WTC11 (cell line): ENCODE measurements at regions not wholly inside any gene's neighbourhood (a gene's known extent, or its start where the extent isn't known, plus 50 kb on each side); places are given as distances from the start of the nearest gene placed in this dataset.

Experiments
- ATAC-seq: fragments of 200-7000 bp; cut with Tn5 transposase; 2 replicates; pipeline ENCODE4 v1.10.0; 2021; ENCODE audit warnings: mild to moderate bottlenecking, moderate library complexity
- CTCF ChIA-PET: fragments of 300-600 bp; sonication (Branson Sonifier 250); formaldehyde crosslinking; loops from one replicate; lab custom pipeline; 2021; ENCODE audit warnings: antibody characterized with exemption; lab: Charles Lee
- POLR2A ChIA-PET: fragments of 350-600 bp; sonication (Branson Sonifier 250); formaldehyde crosslinking; loops from one replicate; lab custom pipeline; 2021; ENCODE audit warnings: antibody characterized with exemption; lab: Charles Lee
- DNase-seq: peaks from one replicate; pipeline ENCODE4 v3.0.0; 2021; ENCODE audit warnings: low spot score
- H3K27ac Mint-ChIP-seq: 2 replicates; pipeline ENCODE4 v1.8.0; 2021; ENCODE audit warnings: mixed read lengths
- H3K27me3 Mint-ChIP-seq: 2 replicates; pipeline ENCODE4 v1.8.0; 2021; ENCODE audit warnings: low read depth, mild to moderate bottlenecking, moderate library complexity, mixed read lengths
- H3K36me3 Mint-ChIP-seq: 2 replicates; pipeline ENCODE4 v1.8.0; 2021; ENCODE audit warnings: mixed read lengths
- H3K4me1 Mint-ChIP-seq: 2 replicates; pipeline ENCODE4 v1.8.0; 2022; ENCODE audit warnings: mixed read lengths
- H3K4me3 Mint-ChIP-seq: 2 replicates; pipeline ENCODE4 v1.8.0; 2021; ENCODE audit warnings: mild to moderate bottlenecking, moderate library complexity, mixed read lengths
- H3K9me3 Mint-ChIP-seq: 2 replicates; pipeline ENCODE4 v1.8.0; 2021; ENCODE audit warnings: mixed read lengths
- ATF1 ChIP-seq: sonication (generic); formaldehyde crosslinking; IDR thresholded peaks from 2 replicates; pipeline ENCODE4 v1.8.1; 2023; ENCODE audit warnings: mild to moderate bottlenecking, moderate library complexity, missing genetic modification reagents
- CDX4 ChIP-seq: fragments of 250-450 bp; sonication (Bioruptor Pico); IDR thresholded peaks from 2 replicates; pipeline ENCODE4 v1.9.0; 2021; ENCODE audit warnings: moderate library complexity, mild to moderate bottlenecking, inconsistent platforms, borderline replicate concordance
- CREB1 ChIP-seq: sonication (generic); formaldehyde crosslinking; IDR thresholded peaks from 2 replicates; pipeline ENCODE4 v1.8.0; 2023; ENCODE audit warnings: mild to moderate bottlenecking, missing genetic modification reagents
- CTCF ChIP-seq: fragments of 200-600 bp; IDR thresholded peaks from 2 replicates; pipeline ENCODE4 v1.8.0; 2022; ENCODE audit warnings: antibody characterized with exemption
- E2F4 ChIP-seq: sonication (generic); formaldehyde crosslinking; IDR thresholded peaks from 2 replicates; pipeline ENCODE4 v1.8.1; 2022; ENCODE audit warnings: low read depth, mild to moderate bottlenecking, moderate library complexity, missing genetic modification reagents, borderline replicate concordance
- ELF4 ChIP-seq: sonication (generic); formaldehyde crosslinking; IDR thresholded peaks from 2 replicates; pipeline ENCODE4 v1.8.1; 2022; ENCODE audit warnings: low read depth, mild to moderate bottlenecking, moderate library complexity, missing genetic modification reagents
- EMX1 ChIP-seq: fragments of 250-450 bp; sonication (Bioruptor Pico); IDR thresholded peaks from 2 replicates; pipeline ENCODE4 v1.8.0; 2021; ENCODE audit warnings: mild to moderate bottlenecking
- FOXK1 ChIP-seq: sonication (generic); formaldehyde crosslinking; IDR thresholded peaks from 2 replicates; pipeline ENCODE4 v1.8.0; 2022; ENCODE audit warnings: mild to moderate bottlenecking, moderate library complexity, missing genetic modification reagents
- GABPB1 ChIP-seq: sonication (generic); formaldehyde crosslinking; IDR thresholded peaks from 2 replicates; pipeline ENCODE4 v1.8.1; 2023; ENCODE audit warnings: mild to moderate bottlenecking, missing genetic modification reagents
- GRHL2 ChIP-seq: fragments of 250-450 bp; sonication (Bioruptor Pico); IDR thresholded peaks from 2 replicates; pipeline ENCODE4 v1.8.0; 2022; ENCODE audit warnings: mild to moderate bottlenecking, moderate library complexity; ENCODE audit not compliant: insufficient replicate concordance, severe bottlenecking
- MLX ChIP-seq: sonication (generic); formaldehyde crosslinking; IDR thresholded peaks from 2 replicates; pipeline ENCODE4 v1.8.1; 2023; ENCODE audit warnings: mild to moderate bottlenecking, missing genetic modification reagents, moderate library complexity
- NFE2L1 ChIP-seq: sonication (generic); formaldehyde crosslinking; IDR thresholded peaks from 2 replicates; pipeline ENCODE4 v1.8.1; 2023; ENCODE audit warnings: missing genetic modification reagents
- PRRX2 ChIP-seq: fragments of 250-450 bp; sonication (Bioruptor Pico); IDR thresholded peaks from 2 replicates; pipeline ENCODE4 v1.8.0; 2021; ENCODE audit warnings: mild to moderate bottlenecking
- RELA ChIP-seq: sonication (generic); formaldehyde crosslinking; IDR thresholded peaks from 2 replicates; pipeline ENCODE4 v1.8.1; 2022; ENCODE audit warnings: missing genetic modification reagents, mild to moderate bottlenecking, borderline replicate concordance
- RORB ChIP-seq: fragments of 250-450 bp; sonication (Bioruptor Pico); IDR thresholded peaks from 2 replicates; pipeline ENCODE4 v1.9.0; 2021; ENCODE audit warnings: mild to moderate bottlenecking
- USF1 ChIP-seq: sonication (generic); formaldehyde crosslinking; IDR thresholded peaks from 2 replicates; pipeline ENCODE4 v1.8.0; 2022; ENCODE audit warnings: mild to moderate bottlenecking, missing genetic modification reagents
- ZNF219 ChIP-seq: sonication (generic); formaldehyde crosslinking; IDR thresholded peaks from 2 replicates; pipeline ENCODE4 v1.8.0; 2023; ENCODE audit warnings: missing genetic modification reagents, mild to moderate bottlenecking, borderline replicate concordance
- ZNF232 ChIP-seq: sonication (generic); formaldehyde crosslinking; IDR thresholded peaks from 2 replicates; pipeline ENCODE4 v1.8.0; 2022; ENCODE audit warnings: mild to moderate bottlenecking, missing genetic modification reagents
- ZNF423 ChIP-seq: fragments of 250-450 bp; sonication (Bioruptor Pico); IDR thresholded peaks from 2 replicates; pipeline ENCODE4 v2.1.2; 2022; ENCODE audit warnings: mild to moderate bottlenecking, moderate library complexity
- ZNF425 ChIP-seq: fragments of 250-450 bp; sonication (Bioruptor Pico); conservative IDR thresholded peaks from 2 replicates; pipeline ENCODE4 v1.9.0; 2021; ENCODE audit warnings: mild to moderate bottlenecking
- ZNF512 ChIP-seq: sonication (generic); formaldehyde crosslinking; IDR thresholded peaks from 2 replicates; pipeline ENCODE4 v1.8.1; 2022; ENCODE audit warnings: missing genetic modification reagents, borderline replicate concordance
- ZSCAN18 ChIP-seq: fragments of 250-450 bp; sonication (Bioruptor Pico); IDR thresholded peaks from 2 replicates; pipeline ENCODE4 v2.1.2; 2022; ENCODE audit warnings: mild to moderate bottlenecking, moderate library complexity

GRCh38 chr20:57953638-57954037 lies 243.8 kb upstream of the PMEPA1 start:
- H3K27ac Mint-ChIP-seq = no peak overlapping the region
- H3K9me3 Mint-ChIP-seq = peaks cover 42% of the 10 kb centered on the region
- no peak for DNase-seq
- H3K27me3 Mint-ChIP-seq = no peaks in the 10 kb centered on the region
- peaks cover 9% of the 10 kb centered on the region for H3K36me3 Mint-ChIP-seq
- no peak for ATAC-seq
- H3K4me1 Mint-ChIP-seq = peaks cover 13% of the 10 kb centered on the region; the same call in 1 of the 2 replicates
- H3K4me3 Mint-ChIP-seq = no peak overlapping the region
- ChIA-PET CTCF (interaction anchor here (0.7 kb wide), 1 partner anchor 331 kb away, joined by 3 read pairs; no protein-coding TSS in a partner anchor), POLR2A (no interaction called here)
- no peak for TF ChIP-seq ZNF423 (CRISPR knock-in tag)
- no peak for TF ChIP-seq ZNF219 (CRISPR knock-in tag)
- TF ChIP-seq ZSCAN18 = no peak
- TF ChIP-seq NFE2L1 = no peak
- no peak for TF ChIP-seq ELF4 (CRISPR knock-in tag)
- TF ChIP-seq ZNF232 (CRISPR knock-in tag) = no peak
- no peak for TF ChIP-seq ATF1 (CRISPR knock-in tag)
- TF ChIP-seq GABPB1 (CRISPR knock-in tag) = no peak
- no peak for TF ChIP-seq FOXK1 (CRISPR knock-in tag)
- no peak for TF ChIP-seq PRRX2 (CRISPR knock-in tag)
- no peak for TF ChIP-seq MLX (CRISPR knock-in tag)
- no peak for TF ChIP-seq RORB (CRISPR knock-in tag)
- no peak for TF ChIP-seq CREB1
- TF ChIP-seq RELA = no peak
- no peak for TF ChIP-seq ZNF512
- TF ChIP-seq E2F4 = no peak
- TF ChIP-seq CTCF = no peak
- TF ChIP-seq CDX4 = no peak

- ChIA-PET POLR2A (no interaction called here), CTCF (no interaction called here)
- ATAC-seq (no peak), DNase-seq (no peak)
- Mint-ChIP-seq H3K27ac (no peak overlapping the region), H3K36me3 (peaks cover 9% of the 10 kb centered on the region), H3K27me3 (no peaks in the 10 kb centered on the region), H3K4me3 (no peak overlapping the region), H3K4me1 (peaks cover 13% of the 10 kb centered on the region; the same call in 1 of the 2 replicates), H3K9me3 (peaks cover 49% of the 10 kb centered on the region)
- TF ChIP-seq CTCF (no peak), USF1 (CRISPR knock-in tag) (no peak), EMX1 (CRISPR knock-in tag) (no peak), ELF4 (CRISPR knock-in tag) (no peak), ZNF425 (no peak), GRHL2 (no peak)
Observed at GRCh38 chr20:57952136-57952535, 242.3 kb upstream of the PMEPA1 start.
